ENCODE measurements at regions not wholly inside any gene's neighbourhood (a gene's known extent, or its start where the extent isn't known, plus 50 kb on each side); places are given as distances from the start of the nearest gene placed in this dataset.
A peak's percentile ranks its signal among the peaks of the same experiment; 100 is the strongest.
"Not testable (repeated sequence)": the region's sequence is repeated elsewhere in the genome, so short reads cannot be mapped to it uniquely, and the experiment has no call there.

- DNase-seq, result no peak
Measured at GRCh38 chr14:89697281-89698060, 257.1 kb downstream of the EFCAB11 start.

- no peak for DNase-seq
Measured at GRCh38 chr14:89695846-89696245, 258.7 kb downstream of the EFCAB11 start.

- no peak for DNase-seq
Measured at GRCh38 chr14:89690139-89690538, 264.4 kb downstream of the EFCAB11 start.

GRCh38 chr14:89689711-89690110 is 264.8 kb downstream of the EFCAB11 start:
- not testable (repeated sequence) for DNase-seq

- no peak for DNase-seq
Measured at GRCh38 chr14:89688507-89689211, 265.9 kb downstream of the EFCAB11 start.

GRCh38 chr14:89687129-89687528 is 267.4 kb downstream of the EFCAB11 start:
- DNase-seq, result not testable (repeated sequence)

GRCh38 chr14:89684139-89684538 is 267.1 kb upstream of the FOXN3 start:
- no peak for DNase-seq

- no peak for DNase-seq
Measured at GRCh38 chr14:89681086-89682018, 264.3 kb upstream of the FOXN3 start.

- no peak for DNase-seq
Measured at GRCh38 chr14:89680156-89680555, 263.1 kb upstream of the FOXN3 start.

- DNase-seq, result no peak
Measured at GRCh38 chr14:89678768-89679167, 261.7 kb upstream of the FOXN3 start.

- no peak for DNase-seq
Measured at GRCh38 chr14:89675590-89675989, 258.6 kb upstream of the FOXN3 start.

- no peak for DNase-seq
Measured at GRCh38 chr14:89674936-89675335, 257.9 kb upstream of the FOXN3 start.

- DNase-seq, result no peak
Measured at GRCh38 chr14:89674240-89674639, 257.2 kb upstream of the FOXN3 start.

- no peak for DNase-seq
Measured at GRCh38 chr14:89673512-89674225, 256.6 kb upstream of the FOXN3 start.

GRCh38 chr14:89672636-89673511 is 255.8 kb upstream of the FOXN3 start:
- peak; percentile 45 for DNase-seq

- no peak for DNase-seq
Measured at GRCh38 chr14:89669193-89669592, 252.2 kb upstream of the FOXN3 start.

GRCh38 chr14:89667983-89668382 is 250.9 kb upstream of the FOXN3 start:
- no peak for DNase-seq

GRCh38 chr14:89665300-89666081 is 248.5 kb upstream of the FOXN3 start:
- not testable (repeated sequence) for DNase-seq

- DNase-seq, result no peak
Measured at GRCh38 chr14:89661392-89661791, 244.4 kb upstream of the FOXN3 start.

- DNase-seq, result not testable (repeated sequence)
Measured at GRCh38 chr14:89660625-89661233, 243.7 kb upstream of the FOXN3 start.

All from tongue (tissue), 1 donor.